Breast epithelium (tissue), 4 donors: ENCODE measurements at regions not wholly inside any gene's neighbourhood (a gene's known extent, or its start where the extent isn't known, plus 50 kb on each side); places are given as distances from the start of the nearest gene placed in this dataset.

Experiments
- DNase-seq, 2 donors: peaks; one replicate each; pipeline ENCODE4 v3.0.0-alpha.2; 2019; ENCODE audit warnings: low spot score in 2 of 2
- H3K27ac ChIP-seq, 2 donors: fragments of 200-600 bp; sonication (generic) in 1 of 2; one replicate each; pipeline ENCODE4 v1.5.1; 2016 to 2019; ENCODE audit warnings: mild to moderate bottlenecking in 1 of 2
- H3K27me3 ChIP-seq, 2 donors: fragments of 200-600 bp; sonication (generic) in 1 of 2; one replicate each; pipeline versions ENCODE4 v1.5.1 to v1.6.0; 2017 to 2019; ENCODE audit warnings: control low read depth in 1 of 2, mild to moderate bottlenecking in 1 of 2
- H3K36me3 ChIP-seq: fragments of 200-600 bp; one replicate; pipeline ENCODE4 v1.5.1; 2019
- H3K4me1 ChIP-seq, 2 donors: fragments of 200-600 bp; sonication (generic); one replicate each; pipeline ENCODE4 v1.5.1; 2016 to 2019; ENCODE audit warnings: control low read depth in 1 of 2
- H3K4me3 ChIP-seq, 3 donors: fragments of 200-600 bp; sonication (generic); 1 replicate in 2 of 3; 2 replicates in 1 of 3; pipeline ENCODE4 v1.5.1; 2016 to 2019; ENCODE audit warnings: mild to moderate bottlenecking in 3 of 3, moderate library complexity in 2 of 3
- H3K9me3 ChIP-seq, 2 donors: fragments of 200-600 bp; sonication (generic) in 1 of 2; one replicate each; pipeline ENCODE4 v1.5.1; 2016 to 2019; ENCODE audit warnings: control low read depth in 1 of 2
- POLR2A ChIP-seq: fragments of 450-650 bp; IDR thresholded peaks from one replicate; pipeline ENCODE4 v1.6.1; 2016; ENCODE audit warnings: antibody characterized with exemption, mild to moderate bottlenecking, moderate library complexity
- POLR2AphosphoS5 ChIP-seq, 3 donors: sonication (generic); formaldehyde crosslinking; IDR thresholded peaks; one replicate each; pipeline ENCODE4 v1.6.1; 2017; ENCODE audit warnings: antibody characterized with exemption in 3 of 3
- intact Hi-C: fragments of 100-400 bp; cut with DNase I; formaldehyde crosslinking; loops from one replicate; pipeline ENCODE4 v1.15.1; 2023; ENCODE audit warnings: low total_unique reads
- TF ChIP-seq, protein P1 (sequence below), 3 donors: fragments of 450-650 bp; IDR thresholded peaks; one replicate each; pipeline ENCODE4 v1.5.1; 2016 to 2017; ENCODE audit warnings: antibody characterized with exemption in 3 of 3, mild to moderate bottlenecking in 3 of 3, moderate library complexity in 3 of 3

DNA sequence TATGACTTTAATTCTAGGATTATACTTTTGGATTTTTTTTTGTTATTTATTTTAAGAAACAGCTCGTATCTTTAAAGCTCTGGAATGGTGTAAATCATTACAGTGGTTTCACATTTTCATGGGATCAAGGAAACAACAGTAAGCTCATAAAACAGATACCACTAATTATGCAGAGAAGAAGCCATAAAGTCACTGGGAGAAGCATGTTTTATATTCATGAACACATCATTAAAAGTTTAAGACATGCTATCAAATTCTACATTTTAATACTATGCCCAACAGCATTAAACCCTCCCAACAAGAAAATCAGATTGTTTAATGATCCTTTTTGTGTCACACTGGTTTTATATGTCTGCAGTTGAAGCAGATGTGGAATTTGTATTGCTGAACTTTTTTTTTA is 149.9 kb downstream of the FBXO8 start:
- Histone ChIP-seq H3K36me3 (no peaks in the 10 kb centered on the region), H3K27me3 (no peaks in the 10 kb centered on the region), H3K27ac (no peak overlapping the region), H3K4me1 (no peaks in the 10 kb centered on the region), H3K4me3 (no peak overlapping the region), H3K9me3 (no peaks in the 10 kb centered on the region)
- no peak for DNase-seq
- TF ChIP-seq POLR2AphosphoS5 (IDR thresholded peaks at IDR 0.05) (no peak), POLR2A (no peak)
- TF ChIP-seq, protein P1, sequence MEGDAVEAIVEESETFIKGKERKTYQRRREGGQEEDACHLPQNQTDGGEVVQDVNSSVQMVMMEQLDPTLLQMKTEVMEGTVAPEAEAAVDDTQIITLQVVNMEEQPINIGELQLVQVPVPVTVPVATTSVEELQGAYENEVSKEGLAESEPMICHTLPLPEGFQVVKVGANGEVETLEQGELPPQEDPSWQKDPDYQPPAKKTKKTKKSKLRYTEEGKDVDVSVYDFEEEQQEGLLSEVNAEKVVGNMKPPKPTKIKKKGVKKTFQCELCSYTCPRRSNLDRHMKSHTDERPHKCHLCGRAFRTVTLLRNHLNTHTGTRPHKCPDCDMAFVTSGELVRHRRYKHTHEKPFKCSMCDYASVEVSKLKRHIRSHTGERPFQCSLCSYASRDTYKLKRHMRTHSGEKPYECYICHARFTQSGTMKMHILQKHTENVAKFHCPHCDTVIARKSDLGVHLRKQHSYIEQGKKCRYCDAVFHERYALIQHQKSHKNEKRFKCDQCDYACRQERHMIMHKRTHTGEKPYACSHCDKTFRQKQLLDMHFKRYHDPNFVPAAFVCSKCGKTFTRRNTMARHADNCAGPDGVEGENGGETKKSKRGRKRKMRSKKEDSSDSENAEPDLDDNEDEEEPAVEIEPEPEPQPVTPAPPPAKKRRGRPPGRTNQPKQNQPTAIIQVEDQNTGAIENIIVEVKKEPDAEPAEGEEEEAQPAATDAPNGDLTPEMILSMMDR (IDR thresholded peaks at IDR 0.05), result no peak
- intact Hi-C loops, result no loop called here

GRCh38 chr4:174131901-174132300 is 151.6 kb downstream of the FBXO8 start:
- Histone ChIP-seq H3K4me3 (no peak overlapping the region), H3K9me3 (no peaks in the 10 kb centered on the region), H3K27ac (no peak overlapping the region), H3K36me3 (no peaks in the 10 kb centered on the region), H3K27me3 (no peaks in the 10 kb centered on the region), H3K4me1 (no peaks in the 10 kb centered on the region)
- DNase-seq, result no peak
- intact Hi-C loops, result no loop called here
- TF ChIP-seq, protein P1 (IDR thresholded peaks at IDR 0.05), result no peak
- no peak for TF ChIP-seq POLR2A
- TF ChIP-seq POLR2AphosphoS5 (IDR thresholded peaks at IDR 0.05), result no peak

GRCh38 chr4:174122705-174123104 is 160.8 kb downstream of the FBXO8 start:
- no peaks in the 10 kb centered on the region for H3K9me3 ChIP-seq
- peaks cover 0 to under 1% of the 10 kb centered on the region in 2 donors for H3K27me3 ChIP-seq
- TF ChIP-seq, protein P1 (IDR thresholded peaks at IDR 0.05), result no peak
- no peak for TF ChIP-seq POLR2AphosphoS5 (IDR thresholded peaks at IDR 0.05)
- TF ChIP-seq POLR2A, result no peak
- no peak overlapping the region for H3K27ac ChIP-seq
- no peaks in the 10 kb centered on the region for H3K4me1 ChIP-seq
- no peaks in the 10 kb centered on the region for H3K36me3 ChIP-seq
- H3K4me3 ChIP-seq, result no peak overlapping the region
- no peak for DNase-seq
- intact Hi-C loops, result no loop called here

DNA sequence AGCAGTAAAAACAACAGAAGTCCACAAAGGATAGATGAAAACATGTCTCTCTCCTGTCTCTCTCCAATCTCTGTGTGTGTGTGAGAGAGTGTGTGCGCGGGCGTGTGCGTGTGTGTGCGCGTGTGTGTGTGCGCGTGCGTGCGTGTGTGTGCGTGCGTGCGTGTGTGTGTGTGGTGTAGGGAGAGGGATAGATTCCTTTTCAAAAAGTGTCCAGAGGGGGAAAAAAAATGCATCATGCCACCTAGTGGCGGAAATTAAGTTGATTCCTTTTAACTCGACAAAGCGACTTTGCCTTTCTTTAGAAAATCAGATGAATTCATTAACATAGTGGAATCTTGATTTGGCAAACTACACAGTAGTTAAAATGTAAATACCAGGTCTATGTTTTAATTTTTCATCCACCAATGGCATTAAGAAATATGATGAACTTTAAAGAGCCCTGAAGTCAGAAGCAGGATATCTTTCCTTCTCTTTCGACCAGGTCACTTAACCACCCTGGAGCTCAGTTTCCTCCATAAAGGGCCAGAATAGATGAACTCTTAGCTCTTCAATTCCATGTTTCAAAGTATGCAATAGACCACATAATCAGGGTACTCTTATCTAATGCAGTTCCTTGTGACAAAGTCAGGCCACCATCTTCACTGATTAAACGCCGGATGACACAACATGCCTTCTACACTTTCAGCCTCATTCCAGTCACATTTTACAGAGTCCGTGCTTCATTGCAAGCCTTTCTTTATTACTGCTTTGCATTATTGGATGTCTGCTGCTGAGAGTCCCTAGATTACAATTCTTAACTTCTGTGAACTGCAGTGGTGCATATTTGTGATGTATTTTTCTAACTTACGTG is 162.8 kb downstream of the FBXO8 start:
- intact Hi-C loops, result no loop called here
- peaks cover 0 to 14% of the 10 kb centered on the region in 2 donors for H3K27me3 ChIP-seq
- no peak overlapping the region for H3K27ac ChIP-seq
- TF ChIP-seq POLR2AphosphoS5 (IDR thresholded peaks at IDR 0.05) (no peak), POLR2A (no peak)
- TF ChIP-seq, protein P1 (IDR thresholded peaks at IDR 0.05), result peak; percentile 46 to 68 (median 54)
- DNase-seq, result no peak
- H3K9me3 ChIP-seq, result no peaks in the 10 kb centered on the region
- no peaks in the 10 kb centered on the region for H3K36me3 ChIP-seq
- H3K4me1 ChIP-seq, result no peaks in the 10 kb centered on the region
- peak overlapping the region; percentile 25 to 64 (median 38) for H3K4me3 ChIP-seq

GRCh38 chr4:174119830-174120229 is 163.6 kb downstream of the FBXO8 start:
- peaks cover 0 to 14% of the 10 kb centered on the region in 2 donors for H3K27me3 ChIP-seq
- H3K9me3 ChIP-seq, result no peaks in the 10 kb centered on the region
- DNase-seq, result no peak
- H3K4me3 ChIP-seq, result peak overlapping the region; percentile 25 to 64 (median 38)
- intact Hi-C loops, result no loop called here
- no peaks in the 10 kb centered on the region for H3K4me1 ChIP-seq
- H3K36me3 ChIP-seq, result no peaks in the 10 kb centered on the region
- TF ChIP-seq POLR2AphosphoS5 (IDR thresholded peaks at IDR 0.05) (no peak), POLR2A (no peak)
- TF ChIP-seq, protein P1 (IDR thresholded peaks at IDR 0.05), result no peak
- H3K27ac ChIP-seq, result no peak overlapping the region
